Body of pancreas (tissue), 4 donors: ENCODE measurements at regions not wholly inside any gene's neighbourhood (a gene's known extent, or its start where the extent isn't known, plus 50 kb on each side); places are given as distances from the start of the nearest gene placed in this dataset.

Experiments used
- CTCF ChIP-seq, 7 experiments: fragments of 450-650 bp in 4 of 7; fragments of 200-600 bp in 3 of 7; sonication (generic) in 3 of 7; IDR thresholded peaks; one replicate each; pipeline ENCODE4 v1.5.1; 2016 to 2019; ENCODE audit warnings: antibody characterized with exemption in 7 of 7
- POLR2A ChIP-seq, 3 donors: fragments of 450-650 bp; IDR thresholded peaks; one replicate each; pipeline ENCODE4 v1.6.1; 2016; ENCODE audit warnings: antibody characterized with exemption in 3 of 3, mild to moderate bottlenecking in 2 of 3

DNA sequence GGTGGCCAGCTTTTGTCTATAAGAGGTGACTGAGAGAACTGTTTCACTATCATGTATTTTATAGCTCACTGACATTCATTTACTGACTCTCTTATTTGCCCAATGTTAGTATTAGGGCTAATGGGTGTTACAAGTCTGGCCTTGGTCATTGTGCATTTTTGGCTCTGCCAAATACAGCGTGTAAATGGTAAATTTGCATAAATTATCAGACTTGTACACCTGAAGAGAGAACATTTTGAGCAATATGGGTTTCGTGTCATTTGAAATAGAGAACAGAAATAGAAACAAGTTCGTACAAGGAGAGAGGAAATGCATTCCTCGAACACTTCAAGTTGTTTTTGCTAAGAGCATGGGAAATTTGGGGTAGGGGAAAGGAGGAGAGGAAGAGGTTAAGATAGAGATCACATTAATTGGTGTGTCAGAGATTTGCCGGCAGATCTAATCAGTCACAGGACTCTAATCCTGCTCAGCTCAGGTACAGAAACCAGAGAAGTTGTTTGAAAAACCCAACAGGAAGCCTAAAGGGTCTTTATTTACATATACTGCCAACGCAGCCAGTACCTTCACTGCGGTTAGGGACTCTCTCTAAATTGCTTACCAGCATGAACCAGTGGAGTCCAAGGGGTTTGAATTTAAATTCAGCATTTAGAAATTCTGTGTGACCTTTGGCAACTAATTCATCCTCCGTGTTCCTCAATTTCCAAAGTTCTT lies 261.5 kb downstream of the GPATCH2 start:
- no peak for TF ChIP-seq POLR2A (IDR thresholded peaks at IDR 0.05)
- no peak for TF ChIP-seq CTCF (IDR thresholded peaks at IDR 0.05)
